ENCODE measurements at regions not wholly inside any gene's neighbourhood (a gene's known extent, or its start where the extent isn't known, plus 50 kb on each side); places are given as distances from the start of the nearest gene placed in this dataset.
"Not testable (repeated sequence)": the region's sequence is repeated elsewhere in the genome, so short reads cannot be mapped to it uniquely, and the experiment has no call there.

- no peak for DNase-seq (ENCODE audit: low read depth)
These were observed 199.3 kb upstream of the HDAC4 start for GRCh38 chr2:239600001-239600593.

DNA sequence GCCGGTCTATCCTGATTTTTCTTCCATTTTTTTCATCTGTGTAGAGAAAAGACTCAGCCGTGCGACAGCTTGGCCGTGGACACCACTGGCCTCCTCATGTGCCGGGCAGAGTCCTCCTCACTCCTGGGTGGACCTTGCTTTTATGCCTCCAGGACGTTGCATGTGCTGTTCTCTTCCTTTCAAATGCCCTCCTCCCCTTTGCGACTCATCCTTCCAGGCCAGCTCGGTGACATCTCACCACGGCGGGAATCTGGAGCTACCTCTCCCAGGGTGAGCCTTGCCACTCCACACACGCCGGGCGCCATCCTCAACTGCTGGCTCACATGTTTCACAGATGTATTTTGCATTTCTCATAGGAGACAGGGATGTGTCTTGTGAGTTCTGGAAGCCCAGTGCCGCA is 198.5 kb upstream of the HDAC4 start:
- DNase-seq (ENCODE audit: low read depth), result no peak

- no peak for DNase-seq (ENCODE audit: low read depth)
These were observed 197.9 kb upstream of the HDAC4 start for GRCh38 chr2:239598732-239599090.

DNA sequence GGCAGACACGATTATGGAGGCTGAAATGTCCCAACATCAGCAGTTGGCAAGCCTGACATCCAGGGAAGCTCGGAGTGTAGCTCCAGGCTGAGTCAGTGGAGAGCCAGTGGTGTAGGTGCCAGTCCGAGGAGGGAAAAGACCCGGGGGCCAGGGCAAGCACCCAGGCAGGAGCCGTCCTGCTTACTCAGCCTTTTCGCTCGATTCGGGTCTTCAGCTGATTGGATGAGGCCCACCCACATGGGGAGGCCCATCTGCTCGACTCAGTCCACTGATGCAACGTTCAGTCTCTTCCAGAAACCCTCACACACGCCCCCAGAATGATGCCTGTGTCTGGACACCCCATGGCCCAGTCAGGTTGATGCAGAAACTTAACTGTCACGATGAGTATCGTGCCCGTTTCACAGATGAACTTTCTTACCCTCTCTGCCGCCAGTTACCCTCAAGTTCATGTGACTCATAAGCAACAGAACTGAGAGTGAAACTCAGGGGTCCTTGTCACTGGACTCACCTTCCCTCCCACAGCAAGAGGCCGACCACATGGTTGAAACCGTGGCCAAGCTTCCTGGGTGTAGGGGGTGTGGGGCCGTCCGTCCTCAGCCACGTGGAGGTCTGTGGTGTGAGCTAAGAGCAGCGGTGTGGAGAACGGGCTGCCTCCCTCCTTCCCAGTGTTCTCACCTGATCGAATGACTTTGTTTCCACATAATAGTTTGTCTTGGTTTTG is 197.4 kb upstream of the HDAC4 start:
- no peak for DNase-seq (ENCODE audit: low read depth)

- DNase-seq (ENCODE audit: low read depth), result no peak
These were observed 196.4 kb upstream of the HDAC4 start for GRCh38 chr2:239597216-239597615.

DNA sequence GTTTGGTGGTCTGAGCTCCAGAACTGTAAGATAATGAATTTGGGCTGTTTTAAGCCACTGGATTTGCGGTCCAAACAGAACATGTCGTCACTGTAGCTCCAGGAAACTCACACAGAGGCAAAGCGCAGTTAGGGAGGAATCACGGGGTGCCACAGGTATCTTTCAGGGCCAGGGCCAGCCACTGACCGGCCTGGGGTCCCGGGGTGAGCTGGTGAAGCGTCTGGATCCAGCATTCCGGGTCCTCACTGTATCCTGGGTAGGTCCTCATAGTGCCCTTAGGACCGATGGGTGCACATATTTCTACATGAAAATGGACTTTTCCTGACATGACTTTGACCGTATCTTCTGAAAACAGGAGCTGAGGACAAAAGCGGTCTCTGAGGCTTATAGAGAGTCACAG is 196.0 kb upstream of the HDAC4 start:
- no peak for DNase-seq (ENCODE audit: low read depth)

- no peak for DNase-seq (ENCODE audit: low read depth)
These were observed 195.4 kb upstream of the HDAC4 start for GRCh38 chr2:239596253-239596652.

- no peak for DNase-seq (ENCODE audit: low read depth)
These were observed 194.9 kb upstream of the HDAC4 start for GRCh38 chr2:239595726-239596125.

- no peak for DNase-seq (ENCODE audit: low read depth)
These were observed 194.2 kb upstream of the HDAC4 start for GRCh38 chr2:239594772-239595608.

DNA sequence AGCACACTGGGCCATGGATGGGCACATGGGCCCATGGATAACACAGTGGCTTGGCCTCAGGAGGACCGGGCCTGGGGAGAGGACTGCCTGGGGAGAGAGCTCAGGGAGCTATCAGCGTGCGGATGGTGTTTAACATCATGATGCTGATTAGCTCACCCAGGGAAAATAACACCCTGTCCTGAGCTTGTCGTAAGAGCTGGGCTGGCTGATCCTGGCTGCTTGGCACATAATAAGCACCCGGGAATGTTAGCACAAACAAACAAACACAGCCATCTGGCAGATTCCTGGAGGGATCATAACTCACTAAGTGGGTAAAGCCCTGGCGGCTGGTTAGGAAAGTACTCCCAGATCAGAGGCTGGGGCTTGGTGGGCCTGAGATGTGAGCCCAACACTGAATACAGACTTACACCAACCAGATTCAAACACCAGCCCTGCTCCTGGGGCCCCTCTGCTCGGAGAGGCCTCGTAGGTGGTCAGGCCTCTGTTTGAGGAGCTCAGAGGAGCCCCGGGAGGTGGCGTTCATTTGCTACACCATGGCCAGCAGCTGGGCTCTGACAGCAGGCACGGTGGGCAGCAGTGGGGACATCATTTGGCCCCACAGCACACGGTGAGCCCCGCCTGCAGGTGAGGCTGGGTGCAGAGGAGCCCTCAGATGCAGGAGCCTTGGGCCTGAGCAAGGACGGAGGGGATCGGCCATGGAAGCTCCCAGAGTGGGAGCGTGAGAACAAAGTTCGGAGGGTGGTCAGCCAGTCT is 193.4 kb upstream of the HDAC4 start:
- no peak for DNase-seq (ENCODE audit: low read depth)

- no peak for DNase-seq (ENCODE audit: low read depth)
These were observed 192.6 kb upstream of the HDAC4 start for GRCh38 chr2:239593455-239593854.

DNA sequence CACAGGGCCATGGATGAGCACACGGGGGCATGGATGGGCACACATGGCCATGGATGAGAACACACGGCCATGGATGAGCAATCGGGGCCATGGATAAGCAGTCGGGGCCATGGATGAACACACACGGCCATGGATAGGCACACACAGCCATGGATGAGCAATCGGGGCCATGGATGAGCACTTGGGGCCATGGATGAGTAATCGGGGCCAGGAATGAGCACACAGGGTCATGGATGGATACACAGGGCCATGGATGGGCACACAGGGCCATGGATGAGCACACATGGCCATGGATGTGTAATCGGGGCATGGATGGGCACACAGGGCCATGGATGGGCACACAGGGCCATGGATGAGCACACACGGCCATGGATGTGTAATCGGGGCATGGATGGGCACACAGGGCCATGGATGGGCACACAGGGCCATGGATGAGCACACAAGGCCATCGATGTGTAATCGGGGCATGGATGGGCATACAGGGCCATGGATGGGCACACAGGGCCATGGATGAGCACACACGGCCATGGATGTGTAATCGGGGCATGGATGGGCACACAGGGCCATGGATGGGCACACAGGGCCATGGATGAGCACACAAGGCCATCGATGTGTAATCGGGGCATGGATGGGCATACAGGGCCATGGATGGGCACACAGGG is 191.9 kb upstream of the HDAC4 start:
- not testable (repeated sequence) for DNase-seq (ENCODE audit: low read depth)

DNA sequence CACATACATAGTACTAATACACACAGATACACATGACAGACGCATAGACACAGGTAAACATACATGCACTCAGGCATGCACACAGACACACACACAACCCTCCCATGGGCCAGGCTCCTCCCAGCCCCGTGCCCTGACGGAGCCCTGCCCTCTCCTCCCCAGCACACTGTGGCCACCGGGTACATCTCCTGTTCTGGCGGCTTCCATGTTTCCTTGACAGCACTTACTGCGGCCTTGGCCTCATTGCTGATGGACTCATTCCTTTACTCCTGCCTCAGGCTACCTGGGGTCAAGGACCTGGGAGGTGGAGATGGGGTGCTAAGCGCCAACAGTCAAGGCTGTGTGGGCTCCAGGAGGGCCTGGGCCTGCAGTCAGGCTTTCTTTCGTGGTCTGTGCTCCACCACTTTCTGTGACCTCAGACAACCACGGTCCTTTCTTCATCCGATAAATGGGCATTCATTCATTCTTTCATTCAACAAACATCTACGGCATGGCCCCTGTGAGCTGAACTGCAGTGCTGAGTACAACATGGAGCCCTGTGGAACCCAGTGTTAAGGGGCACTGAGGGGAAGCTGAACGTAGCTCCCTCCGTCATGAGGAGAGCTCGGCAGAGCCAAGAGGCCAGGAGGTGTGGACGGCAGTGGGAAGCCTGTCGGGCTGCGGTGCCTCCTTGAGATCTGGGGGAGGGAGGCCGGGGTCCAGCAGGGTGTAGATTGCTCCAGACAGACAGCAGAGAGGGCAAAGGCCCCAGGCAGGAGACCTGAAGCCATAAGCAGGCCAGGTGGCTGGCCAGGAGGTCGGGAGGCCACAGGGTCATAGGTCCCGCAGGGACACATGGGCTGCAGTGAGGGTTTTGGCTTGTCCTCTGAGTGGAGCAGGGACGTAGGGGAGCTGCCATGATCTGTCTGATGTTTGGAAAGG is 190.4 kb upstream of the HDAC4 start:
- no peak for DNase-seq (ENCODE audit: low read depth)

GRCh38 chr2:239590276-239590675 is 189.5 kb upstream of the HDAC4 start:
- DNase-seq (ENCODE audit: low read depth), result no peak

DNA sequence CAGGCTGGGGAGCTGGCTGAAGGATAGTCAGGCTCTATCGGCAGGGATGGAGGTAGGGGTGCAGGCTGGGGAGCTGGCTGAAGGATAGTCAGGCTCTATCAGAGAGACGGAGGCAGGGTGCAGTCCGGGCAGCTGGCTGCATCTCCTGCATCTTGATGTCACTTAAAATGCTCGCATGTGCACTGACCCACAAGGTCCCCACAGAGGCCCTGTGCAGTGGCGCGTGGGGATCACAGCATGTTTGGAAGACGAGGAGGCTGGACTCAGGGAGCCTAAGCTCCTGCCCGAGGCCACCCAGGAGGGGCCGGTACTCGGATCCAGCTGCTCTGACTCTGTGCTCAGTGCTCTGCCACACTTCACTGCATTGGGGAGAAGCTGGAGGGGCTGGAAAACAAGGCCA is 189.0 kb upstream of the HDAC4 start:
- no peak for DNase-seq (ENCODE audit: low read depth)

- DNase-seq (ENCODE audit: low read depth), result no peak
These were observed 188.5 kb upstream of the HDAC4 start for GRCh38 chr2:239589270-239589825.

- no peak for DNase-seq (ENCODE audit: low read depth)
These were observed 187.8 kb upstream of the HDAC4 start for GRCh38 chr2:239588451-239589269.

GRCh38 chr2:239587841-239588240 is 187.0 kb upstream of the HDAC4 start:
- DNase-seq (ENCODE audit: low read depth), result no peak

- DNase-seq (ENCODE audit: low read depth), result no peak
These were observed 186.5 kb upstream of the HDAC4 start for GRCh38 chr2:239587311-239587731.

All from activated T-cell treated with anti-CD3 and anti-CD28 coated beads for 48 hours (primary cell).